AG09309 (cell line): ENCODE measurements at regions not wholly inside any gene's neighbourhood (a gene's known extent, or its start where the extent isn't known, plus 50 kb on each side); places are given as distances from the start of the nearest gene placed in this dataset.
"Not testable (repeated sequence)": the region's sequence is repeated elsewhere in the genome, so short reads cannot be mapped to it uniquely, and the experiment has no call there.

Source experiments
- DNase-seq: peaks from one replicate; pipeline ENCODE4 v3.0.0-alpha.2; 2010; ENCODE audit warnings: low read depth
- H3K4me3 ChIP-seq: 2 replicates; pipeline ENCODE4 v1.5.1; 2011; ENCODE audit warnings: mild to moderate bottlenecking, low read depth, low read length, moderate library complexity; ENCODE audit not compliant: control insufficient read depth
- TF ChIP-seq, protein P1 (sequence below): IDR thresholded peaks from 2 replicates; pipeline ENCODE4 v1.5.1; 2011; ENCODE audit warnings: mild to moderate bottlenecking, low read depth, low read length, inconsistent platforms; ENCODE audit not compliant: insufficient read depth, control insufficient read depth; ENCODE audit errors: missing control alignments

GRCh38 chr7:130954918-130955564 lies 221.0 kb upstream of the KLF14 start:
- DNase-seq: no peak
- H3K4me3 ChIP-seq: no peak overlapping the region
- TF ChIP-seq, protein P1, sequence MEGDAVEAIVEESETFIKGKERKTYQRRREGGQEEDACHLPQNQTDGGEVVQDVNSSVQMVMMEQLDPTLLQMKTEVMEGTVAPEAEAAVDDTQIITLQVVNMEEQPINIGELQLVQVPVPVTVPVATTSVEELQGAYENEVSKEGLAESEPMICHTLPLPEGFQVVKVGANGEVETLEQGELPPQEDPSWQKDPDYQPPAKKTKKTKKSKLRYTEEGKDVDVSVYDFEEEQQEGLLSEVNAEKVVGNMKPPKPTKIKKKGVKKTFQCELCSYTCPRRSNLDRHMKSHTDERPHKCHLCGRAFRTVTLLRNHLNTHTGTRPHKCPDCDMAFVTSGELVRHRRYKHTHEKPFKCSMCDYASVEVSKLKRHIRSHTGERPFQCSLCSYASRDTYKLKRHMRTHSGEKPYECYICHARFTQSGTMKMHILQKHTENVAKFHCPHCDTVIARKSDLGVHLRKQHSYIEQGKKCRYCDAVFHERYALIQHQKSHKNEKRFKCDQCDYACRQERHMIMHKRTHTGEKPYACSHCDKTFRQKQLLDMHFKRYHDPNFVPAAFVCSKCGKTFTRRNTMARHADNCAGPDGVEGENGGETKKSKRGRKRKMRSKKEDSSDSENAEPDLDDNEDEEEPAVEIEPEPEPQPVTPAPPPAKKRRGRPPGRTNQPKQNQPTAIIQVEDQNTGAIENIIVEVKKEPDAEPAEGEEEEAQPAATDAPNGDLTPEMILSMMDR: no peak

- DNase-seq: no peak
- TF ChIP-seq, protein P1: no peak
- no peak overlapping the region for H3K4me3 ChIP-seq
These were observed 221.5 kb upstream of the KLF14 start for GRCh38 chr7:130955565-130955919.

- TF ChIP-seq, protein P1: no peak
- H3K4me3 ChIP-seq: no peak overlapping the region
- DNase-seq: no peak
These were observed 222.6 kb upstream of the KLF14 start for GRCh38 chr7:130956417-130957136.

DNA sequence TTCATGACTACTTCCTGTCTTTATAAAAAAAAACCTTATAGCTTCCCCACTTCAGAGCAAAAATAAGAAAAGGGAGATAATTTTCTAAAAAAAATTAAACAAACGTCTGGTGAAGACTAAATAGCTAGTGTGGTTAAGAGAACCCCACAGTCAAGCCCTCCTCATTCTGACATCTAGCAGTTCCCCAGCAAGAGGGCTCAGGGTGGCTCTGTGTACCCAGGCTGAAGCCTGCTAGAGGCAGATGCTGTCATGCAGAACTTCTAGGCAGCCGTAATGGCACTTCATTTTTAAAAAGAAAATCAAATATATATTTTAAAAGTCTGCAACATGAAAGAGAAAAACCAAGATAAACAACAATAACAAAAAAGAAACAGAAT lies 223.1 kb upstream of the KLF14 start:
- TF ChIP-seq, protein P1: no peak
- DNase-seq: no peak
- H3K4me3 ChIP-seq: no peak overlapping the region

- not testable (repeated sequence) for DNase-seq
- H3K4me3 ChIP-seq: peak overlapping the region; percentile 11
These were observed 223.9 kb upstream of the KLF14 start for GRCh38 chr7:130957722-130958435.

DNA sequence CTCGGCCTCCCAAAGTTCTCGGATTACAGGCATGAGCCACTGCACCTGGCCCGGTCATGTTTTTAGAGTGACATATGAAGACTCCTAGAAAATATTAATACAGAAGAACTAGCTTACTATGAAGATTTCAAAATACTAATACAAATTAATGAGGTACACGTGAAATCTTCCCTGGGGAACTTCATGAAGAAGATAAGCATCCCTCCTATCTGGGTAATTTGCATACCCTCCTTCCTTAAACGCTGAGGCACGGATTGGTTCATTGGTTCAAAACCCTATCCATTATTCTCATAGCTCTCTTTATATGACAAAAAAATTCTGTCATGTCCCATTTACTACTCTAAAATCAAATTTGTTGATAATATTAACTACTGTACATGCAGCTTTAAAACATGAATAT lies 224.8 kb upstream of the KLF14 start:
- H3K4me3 ChIP-seq: peak overlapping the region; percentile 51
- TF ChIP-seq, protein P1: no peak
- no peak for DNase-seq

GRCh38 chr7:130959743-130960207 lies 225.8 kb upstream of the KLF14 start:
- TF ChIP-seq, protein P1: peak; percentile 69
- H3K4me3 ChIP-seq: peak overlapping the region; percentile 51
- peak; percentile 69 for DNase-seq
